ENCODE measurements at regions not wholly inside any gene's neighbourhood (a gene's known extent, or its start where the extent isn't known, plus 50 kb on each side); places are given as distances from the start of the nearest gene placed in this dataset.
"Not testable (repeated sequence)": the region's sequence is repeated elsewhere in the genome, so short reads cannot be mapped to it uniquely, and the experiment has no call there.

DNA sequence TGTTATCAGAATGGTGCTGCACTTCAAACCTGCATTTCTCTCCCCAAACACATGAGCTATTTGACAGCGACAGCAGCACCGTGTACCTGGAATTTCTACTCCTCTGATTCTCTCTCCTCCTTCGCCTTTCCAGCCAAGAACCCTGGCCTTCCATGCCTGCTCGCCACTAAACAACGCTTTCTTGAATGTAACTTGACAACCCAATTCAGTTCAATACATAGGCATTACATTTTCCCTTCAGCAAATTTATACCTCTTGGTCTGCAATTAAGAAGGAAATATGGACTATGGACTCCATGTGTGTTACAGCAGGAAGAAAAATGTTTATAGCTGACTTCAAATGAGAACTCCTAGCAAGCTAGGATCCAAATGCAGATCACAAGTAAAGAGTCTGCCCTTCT lies 162.6 kb upstream of the AUTS2 start:
- DNase-seq: no peak

DNA sequence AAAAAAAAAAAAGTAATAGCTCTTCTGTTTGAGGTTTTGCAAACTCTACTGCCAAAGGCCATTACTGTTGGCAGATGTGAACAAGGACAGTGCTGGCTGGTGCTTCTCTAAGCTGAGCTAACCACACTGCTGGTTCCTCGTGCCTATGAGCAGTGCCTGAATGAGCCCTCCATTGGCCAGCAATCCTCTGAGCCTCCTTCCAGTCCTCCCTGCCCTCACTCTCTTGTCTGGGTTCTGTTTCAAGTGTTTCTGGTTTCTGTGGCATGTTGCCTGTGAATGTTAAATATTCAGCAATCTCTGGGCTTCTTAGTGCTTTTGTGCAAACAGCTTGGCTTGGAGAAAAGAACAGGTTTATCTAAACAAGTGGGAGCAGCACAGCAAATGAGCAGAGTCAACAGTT lies 161.3 kb upstream of the AUTS2 start:
- DNase-seq: no peak

DNA sequence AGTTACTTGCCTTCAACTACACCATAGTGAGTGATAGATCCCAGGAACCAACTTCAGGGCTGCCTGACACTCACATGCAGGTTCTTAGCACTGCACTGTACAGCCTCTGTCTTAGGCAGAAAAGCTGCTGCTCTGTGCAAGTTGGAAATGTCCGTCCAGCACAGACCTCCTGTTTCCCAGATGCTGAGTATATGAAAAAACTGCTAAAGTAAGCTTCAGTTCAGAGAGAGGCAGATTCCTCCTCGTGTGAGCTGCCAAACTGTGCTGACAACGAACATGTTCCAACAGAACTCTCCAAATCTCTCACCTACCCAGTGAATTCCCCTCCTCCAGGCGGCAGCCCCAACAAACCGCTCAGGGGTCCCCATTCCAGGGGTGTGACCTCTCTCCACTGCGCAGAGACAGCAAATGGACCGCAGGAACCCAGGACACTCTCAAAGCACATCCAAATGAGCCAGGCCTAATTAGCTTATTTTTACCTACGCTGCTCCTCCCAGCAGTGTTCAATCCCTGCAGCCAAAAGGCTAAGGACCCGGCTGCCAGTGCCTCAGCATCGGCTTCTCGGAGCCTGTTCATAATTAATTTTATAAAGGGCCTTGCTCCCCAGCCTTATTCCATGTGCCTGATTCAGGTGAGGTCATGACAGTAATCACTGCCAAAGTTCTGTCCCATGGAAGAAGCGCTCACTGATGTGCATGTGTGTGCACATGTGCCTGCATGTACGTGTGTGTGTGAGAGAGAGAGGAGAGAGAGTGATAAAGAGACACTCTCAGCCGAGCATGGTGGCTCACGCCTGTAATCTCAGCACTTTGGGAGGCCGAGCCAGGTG lies 159.5 kb upstream of the AUTS2 start:
- no peak for DNase-seq

DNA sequence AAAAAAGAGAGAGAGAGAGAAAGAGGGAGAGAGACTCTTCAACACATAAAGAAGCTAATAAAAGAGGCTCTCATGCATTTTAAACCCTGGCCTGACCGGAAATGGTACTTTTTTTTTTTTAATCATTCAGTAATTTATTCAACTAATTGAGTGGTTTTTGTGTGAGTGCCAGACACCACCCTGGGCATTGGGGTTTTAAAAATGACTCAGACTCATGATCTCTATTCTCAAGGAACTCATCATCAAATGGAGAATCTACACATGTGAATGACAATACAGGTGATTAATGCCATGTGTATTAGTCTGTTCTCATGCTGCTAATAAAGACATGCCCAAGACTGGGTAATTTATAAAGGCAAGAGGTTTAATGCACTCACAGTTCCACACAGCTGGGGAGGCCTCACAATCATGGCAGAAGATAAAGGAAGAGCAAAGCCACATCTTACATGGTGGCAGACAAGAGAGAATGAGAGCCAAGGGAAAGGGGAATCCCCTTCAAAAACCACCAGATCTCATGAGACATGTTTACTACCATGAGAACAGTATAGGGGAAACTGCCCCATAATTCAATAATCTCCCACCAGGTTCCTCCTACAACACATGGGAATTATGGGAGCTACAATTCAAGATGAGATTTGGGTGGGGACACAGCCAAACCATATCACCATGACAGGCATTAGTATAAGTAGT lies 158.5 kb upstream of the AUTS2 start:
- DNase-seq: no peak

DNA sequence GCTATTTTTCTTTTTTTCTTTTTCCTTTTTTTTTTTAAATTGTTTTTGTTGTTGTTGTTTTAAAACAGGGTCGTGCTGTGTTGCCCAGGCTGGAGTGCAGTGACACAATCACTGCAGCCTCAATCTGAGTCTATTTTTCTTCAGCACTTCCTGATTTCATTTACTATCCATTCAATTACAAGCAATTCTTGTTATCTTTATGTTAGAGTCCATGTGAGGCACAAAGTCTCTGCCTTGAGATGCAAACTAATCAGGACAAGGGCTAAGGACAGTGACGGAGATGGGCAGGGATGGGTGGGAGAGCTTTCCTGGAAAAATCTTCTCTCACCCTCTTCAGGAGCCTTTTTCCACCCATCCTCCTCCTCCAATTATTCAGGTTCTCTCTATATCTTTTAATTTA lies 157.3 kb upstream of the AUTS2 start:
- DNase-seq: no peak

DNA sequence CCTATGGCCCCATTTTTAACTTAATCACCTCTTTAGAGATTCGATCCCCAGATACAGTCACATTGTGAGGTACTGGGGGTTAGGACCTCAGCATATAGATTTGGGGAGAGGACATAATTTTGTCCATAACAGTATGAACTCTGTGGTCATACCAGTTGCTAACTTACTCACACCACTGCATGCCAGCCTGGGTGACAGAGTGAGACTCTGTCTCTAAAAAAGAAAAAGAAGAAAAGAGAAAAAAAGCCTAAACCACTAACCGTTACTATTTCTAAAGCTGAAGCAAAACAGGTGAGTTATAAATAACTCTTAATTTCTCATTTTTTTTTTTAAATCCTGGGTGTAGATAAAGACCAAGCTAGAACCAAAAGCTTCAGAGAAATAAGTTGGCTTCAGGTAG lies 155.1 kb upstream of the AUTS2 start:
- DNase-seq: no peak

DNA sequence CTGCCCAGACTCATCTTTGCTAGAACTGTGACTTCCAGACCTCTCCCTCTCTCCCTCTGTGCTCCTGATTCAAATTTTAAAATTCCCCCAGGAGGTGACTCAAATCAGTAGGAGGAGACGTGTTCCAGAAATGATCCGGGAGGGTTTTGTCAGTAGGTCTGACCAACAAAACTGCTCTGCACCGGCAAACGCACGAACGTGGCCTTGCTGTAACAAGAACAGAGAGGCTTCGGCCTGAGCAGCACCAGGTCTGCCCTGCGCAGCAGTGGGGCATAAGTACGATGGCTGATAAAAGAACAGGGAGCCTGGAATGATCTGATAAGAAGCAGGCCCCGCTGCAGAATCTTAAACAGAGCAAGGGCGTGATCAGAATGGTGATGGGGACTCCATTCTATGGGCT lies 152.7 kb upstream of the AUTS2 start:
- DNase-seq: no peak

DNA sequence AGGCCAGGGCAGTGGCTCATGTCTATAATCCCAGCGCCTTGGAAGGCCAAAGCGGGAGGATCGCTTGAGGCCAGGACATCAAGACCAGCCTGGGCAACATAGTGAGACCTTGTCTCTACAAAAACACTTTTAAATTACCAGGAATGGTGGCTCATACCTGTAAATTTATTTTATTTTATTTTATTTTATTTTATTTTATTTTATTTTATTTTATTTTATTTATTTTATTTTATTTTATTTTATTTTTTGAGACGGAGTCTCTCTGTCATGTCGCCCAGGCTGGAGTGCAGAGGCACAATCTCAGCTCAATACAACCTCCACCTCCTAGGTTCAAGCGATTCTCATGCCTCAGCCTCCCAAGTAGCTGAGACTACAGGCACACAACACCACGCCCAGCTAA lies 152.1 kb upstream of the AUTS2 start:
- DNase-seq: not testable (repeated sequence)

DNA sequence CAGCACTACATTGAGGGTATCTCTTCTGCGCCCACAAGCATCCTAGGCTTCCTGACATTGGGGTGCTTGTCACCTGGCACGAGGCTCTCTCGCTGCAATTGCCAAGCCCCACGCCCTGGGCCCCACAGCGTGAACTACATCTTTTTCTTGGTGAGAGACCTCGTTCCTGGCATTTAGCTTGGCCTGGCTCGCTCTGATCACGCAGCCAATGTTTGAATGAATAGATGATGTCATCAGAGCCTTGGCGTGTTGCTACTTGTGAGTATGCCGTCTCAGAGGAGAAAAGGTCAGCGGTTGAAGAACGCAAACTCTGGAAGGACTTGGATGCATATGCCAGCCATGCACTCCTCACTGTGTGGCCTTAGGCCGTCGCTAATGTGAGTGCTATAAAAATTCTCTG lies 150.2 kb upstream of the AUTS2 start:
- DNase-seq: no peak

DNA sequence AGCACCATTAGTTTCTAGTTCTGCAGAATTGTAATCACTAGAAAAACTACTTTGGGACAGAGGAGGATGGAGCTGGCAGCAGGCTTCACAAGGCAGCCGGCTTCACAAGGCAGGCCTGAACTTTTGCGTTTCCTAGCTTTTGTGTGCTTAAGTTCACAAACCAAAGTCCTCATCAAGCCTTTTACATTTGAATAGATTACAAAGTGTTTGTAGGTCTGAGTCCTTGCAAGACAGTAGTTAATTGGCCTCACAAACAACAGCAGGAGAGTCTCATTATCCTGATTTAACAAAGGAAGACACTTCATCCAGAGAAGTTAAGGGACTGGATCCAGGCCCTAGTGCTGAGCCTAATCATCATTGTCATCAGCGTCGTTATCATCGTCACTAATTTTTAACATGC lies 147.8 kb upstream of the AUTS2 start:
- no peak for DNase-seq

DNA sequence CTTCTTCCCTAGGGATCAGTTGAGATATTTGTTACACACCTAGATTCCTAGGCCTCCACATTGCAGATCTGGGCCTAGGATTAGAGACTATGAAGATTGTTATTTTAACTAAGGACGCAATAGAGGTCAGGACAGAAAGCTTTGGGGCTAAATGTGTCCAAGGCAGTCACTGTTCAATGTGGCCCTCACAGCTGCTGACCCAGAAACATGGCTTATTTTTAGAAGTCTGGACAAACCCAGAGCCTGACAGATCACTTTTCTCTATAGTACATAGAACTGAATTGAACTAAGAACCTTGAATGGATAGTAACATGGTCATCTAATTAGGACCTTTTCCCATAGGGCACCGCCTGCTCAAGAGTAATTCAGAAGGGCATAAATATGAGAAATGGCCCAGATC lies 146.6 kb upstream of the AUTS2 start:
- DNase-seq: no peak

DNA sequence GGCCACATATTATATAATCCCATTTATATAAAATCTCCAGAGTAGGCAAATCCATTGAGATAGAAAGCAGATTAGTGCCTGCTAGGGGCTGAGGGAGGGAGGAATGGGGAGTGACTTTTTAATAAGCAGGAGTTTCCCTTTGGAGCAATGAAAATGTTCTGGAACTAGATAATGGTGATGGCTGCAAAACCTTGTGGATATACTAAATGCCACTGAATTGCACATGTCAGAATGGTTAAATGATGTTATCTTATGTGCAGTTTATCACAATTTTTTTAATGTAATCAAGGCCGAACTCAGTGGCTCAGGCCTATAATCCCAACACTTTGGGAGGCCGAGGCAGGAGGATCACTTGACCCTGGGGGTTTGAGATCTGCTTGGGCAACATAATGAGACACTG lies 145.5 kb upstream of the AUTS2 start:
- no peak for DNase-seq

DNA sequence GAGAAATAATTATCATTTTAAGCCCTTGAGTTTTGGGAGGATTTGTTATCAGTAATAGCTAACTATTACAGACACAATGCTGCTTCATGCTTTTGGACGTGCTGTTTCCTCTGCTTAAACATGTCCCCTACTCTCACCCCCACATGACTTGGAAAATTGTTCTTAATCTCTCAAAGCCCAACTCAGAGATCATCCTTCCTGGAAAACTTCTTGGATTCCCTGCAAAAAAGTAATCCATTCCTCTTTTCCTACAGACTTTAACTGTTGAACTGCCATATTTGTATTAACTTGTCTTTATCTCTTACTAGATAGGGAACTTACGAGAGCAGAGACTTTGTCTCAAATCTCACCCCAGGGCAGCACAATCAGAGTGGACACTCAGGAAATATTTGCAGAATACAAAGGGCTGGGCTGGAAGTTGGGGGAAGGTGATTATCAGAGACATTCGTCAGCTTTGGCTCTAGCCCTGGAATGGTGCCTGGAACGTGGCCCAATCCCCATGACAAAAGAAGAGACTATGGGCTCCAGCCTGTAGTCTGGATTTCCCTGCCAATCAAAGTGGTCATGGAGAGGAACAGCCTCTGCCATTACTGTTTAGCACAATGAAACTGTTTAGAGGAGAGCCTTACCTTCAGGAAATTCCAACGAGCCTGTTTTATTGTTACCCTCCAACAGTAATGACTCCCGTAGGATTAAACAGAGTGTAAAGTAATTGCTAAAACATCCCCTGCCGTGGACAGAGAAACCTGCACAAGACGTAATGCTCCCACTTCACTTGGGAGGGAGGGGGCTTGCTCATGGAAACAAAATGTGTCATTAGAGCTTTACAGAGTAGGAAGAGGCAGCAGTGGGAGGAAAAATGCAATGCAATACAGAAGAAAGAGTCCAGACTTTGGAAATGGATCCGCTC lies 140.4 kb upstream of the AUTS2 start:
- DNase-seq: no peak

DNA sequence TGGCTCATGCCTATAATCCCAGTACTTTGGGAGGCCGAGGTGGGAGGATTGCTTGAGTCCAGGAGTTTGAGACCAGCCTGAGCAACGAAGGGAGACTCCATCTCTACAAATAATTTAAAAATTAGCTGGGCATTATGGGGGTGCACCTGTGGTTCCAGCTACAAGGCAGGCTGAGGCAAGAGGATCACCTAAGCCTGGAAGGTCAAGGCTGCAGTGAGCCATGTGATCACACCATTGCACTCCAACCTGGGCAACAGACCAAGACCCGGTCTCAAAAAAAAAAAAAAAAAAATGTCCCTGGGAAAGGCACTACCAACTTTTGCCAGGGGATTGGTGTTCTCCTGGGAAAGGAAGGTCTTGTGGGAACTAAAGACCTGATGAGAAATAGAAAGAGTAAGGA lies 134.2 kb upstream of the AUTS2 start:
- no peak for DNase-seq

DNA sequence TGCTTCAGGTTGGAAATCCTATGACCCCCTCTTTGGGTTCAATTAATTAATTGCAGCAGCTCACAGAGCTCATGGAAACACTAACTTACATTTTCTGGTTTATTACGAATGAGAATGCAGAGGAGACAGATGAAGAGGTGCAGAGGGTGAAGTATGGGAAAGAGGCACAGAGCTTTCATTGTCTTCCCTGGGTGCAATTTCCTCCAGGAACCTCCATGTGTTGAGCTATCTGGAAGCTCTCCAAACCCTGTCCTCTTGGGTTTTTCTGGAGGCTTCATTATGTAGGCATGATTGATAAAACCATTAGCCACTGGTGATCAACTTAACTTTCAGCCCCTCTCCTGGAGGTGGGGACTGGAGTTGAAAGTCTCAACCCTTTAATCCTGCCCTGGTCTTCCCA lies 133.0 kb upstream of the AUTS2 start:
- DNase-seq: no peak

DNA sequence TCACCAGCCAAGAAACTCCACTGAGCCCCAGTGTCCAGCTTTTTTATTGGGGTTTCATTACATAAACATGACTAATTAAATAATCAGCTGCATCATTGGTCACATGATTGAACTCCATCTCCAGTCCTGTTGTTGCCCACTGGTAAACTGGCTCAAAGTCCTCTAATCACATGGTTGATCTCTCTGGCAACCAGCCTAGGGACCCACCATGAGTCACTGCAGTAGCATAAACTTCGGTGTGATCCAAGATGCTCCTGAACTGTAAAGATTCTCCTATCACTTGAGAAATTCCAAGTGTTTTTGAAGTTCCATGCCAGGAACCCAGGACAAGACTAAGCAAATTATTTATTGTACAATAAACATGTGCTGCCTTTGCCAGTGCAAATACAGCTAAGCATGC lies 130.4 kb upstream of the AUTS2 start:
- no peak for DNase-seq

DNA sequence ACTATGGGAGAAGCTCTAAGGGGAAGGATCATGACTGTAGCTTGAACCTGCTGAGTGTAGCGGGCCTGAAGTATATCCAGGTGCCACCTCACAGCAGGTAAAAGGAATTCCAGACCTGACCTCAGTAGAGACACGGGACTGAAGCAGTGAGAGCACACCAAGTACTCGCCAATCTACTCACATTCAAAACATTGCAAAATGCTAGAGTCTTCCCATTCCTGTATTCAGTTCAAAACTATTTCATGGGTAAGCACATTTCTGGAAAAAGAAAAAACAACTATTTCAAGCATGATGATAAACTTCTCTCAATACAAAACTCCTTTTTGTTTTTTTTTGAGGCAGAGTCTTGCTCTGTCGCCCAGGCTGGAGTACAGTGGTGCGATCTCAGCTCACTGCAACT lies 121.9 kb upstream of the AUTS2 start:
- no peak for DNase-seq

DNA sequence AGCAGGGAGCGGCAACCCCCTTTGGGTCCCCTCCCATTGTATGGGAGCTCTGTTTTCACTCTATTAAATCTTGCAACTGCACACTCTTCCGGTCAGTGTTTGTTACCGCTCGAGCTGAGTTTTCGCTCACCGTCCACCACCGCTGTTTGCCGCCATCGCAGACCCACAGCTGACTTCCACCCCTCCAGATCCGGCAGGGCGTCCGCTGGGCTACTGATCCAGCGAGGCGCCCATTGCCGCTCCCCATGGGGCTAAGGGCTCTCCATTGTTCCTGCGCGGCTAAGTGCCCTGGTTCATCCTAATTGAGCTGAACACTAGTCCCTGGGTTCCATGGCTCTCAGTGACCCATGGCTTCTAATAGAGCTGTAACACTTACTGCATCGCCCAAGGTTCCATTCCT lies 115.6 kb upstream of the AUTS2 start:
- no peak for DNase-seq

DNA sequence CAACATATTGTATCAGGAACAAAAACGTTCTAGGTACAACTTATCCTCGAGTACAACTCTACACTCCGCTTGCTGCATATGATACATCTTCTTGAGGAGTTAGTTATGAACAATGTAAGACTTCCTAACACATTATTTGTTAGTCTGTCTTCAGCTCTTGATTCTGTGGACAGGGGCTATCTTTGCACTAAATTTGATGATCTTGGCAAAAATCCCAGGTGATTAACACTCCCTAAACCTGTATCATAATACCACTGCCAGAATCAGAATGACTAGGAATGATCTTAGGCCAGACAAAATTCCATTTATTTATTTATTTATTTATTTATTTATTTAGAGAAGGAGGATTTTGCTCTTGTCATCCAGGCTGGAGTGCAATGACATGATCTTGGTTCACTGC lies 108.7 kb upstream of the AUTS2 start:
- no peak for DNase-seq

DNA sequence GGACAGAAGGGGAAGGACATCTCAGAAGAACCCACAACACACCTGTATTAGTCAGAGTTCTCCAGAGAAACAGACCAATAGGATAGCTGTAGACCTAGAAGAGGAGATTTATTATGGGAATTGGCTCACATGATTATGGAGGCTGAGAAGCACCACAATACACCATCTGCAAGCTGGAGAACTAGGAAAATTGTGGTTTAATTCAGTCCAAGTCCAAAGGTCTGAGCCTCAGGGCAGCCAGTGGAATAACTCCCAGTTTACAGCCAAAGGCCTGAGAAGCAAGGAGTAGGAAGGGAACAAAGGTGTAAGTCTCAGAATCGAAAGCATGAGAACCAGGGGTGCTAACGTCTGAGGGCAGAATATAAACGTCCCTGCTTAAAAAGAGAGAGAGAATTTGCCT lies 99.6 kb upstream of the AUTS2 start:
- no peak for DNase-seq

DNA sequence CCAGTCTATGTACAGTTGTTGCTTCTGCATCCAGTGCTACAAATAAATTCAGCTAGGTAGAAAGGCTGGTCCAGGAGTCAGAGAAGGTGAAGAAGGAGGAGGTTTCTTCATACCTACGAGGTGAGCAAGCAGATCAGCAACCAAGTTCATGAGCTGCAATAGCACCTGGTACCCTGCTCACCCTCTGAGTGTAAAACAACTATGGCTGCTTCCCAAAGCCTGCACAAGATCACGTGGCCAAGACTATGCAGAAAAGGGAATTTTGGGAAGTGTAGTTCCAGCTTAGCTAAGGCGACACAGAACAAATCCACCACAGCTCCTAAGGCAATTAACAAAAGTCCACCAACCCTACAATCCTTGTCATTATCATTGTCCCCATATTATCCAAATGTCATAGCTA lies 95.9 kb upstream of the AUTS2 start:
- no peak for DNase-seq

DNA sequence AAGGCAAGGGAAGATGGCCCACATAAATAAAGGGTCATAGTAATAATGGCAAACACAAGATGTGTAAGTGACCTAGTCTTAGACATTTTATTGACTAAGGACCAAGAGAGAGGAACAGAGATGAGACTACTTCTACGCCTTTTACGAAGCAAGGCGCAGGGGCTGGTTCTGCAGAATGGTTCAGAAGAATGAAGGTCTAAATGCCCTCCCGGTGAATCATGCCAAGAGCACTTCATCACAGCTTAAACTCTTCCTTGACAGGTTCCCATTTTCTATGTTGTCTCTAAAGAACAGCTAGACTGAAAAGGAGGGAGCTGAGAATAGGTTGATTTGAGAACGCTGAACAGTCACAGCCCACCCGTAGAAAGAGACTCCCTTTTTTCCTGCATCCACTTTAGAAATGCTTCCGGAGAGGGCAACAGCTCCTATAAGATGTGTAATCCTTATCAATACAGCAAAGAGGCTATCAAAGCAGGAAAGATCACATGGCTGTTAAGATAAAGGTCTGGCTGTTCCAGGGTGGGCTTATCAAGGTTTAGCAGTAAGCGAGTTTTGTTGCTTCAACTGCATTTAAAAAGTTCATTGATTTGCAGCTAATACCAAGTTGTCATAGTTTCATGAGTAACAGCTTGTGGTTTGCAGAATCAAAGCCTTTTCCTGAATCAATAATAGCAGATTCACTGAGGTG lies 93.4 kb upstream of the AUTS2 start:
- DNase-seq: no peak

DNA sequence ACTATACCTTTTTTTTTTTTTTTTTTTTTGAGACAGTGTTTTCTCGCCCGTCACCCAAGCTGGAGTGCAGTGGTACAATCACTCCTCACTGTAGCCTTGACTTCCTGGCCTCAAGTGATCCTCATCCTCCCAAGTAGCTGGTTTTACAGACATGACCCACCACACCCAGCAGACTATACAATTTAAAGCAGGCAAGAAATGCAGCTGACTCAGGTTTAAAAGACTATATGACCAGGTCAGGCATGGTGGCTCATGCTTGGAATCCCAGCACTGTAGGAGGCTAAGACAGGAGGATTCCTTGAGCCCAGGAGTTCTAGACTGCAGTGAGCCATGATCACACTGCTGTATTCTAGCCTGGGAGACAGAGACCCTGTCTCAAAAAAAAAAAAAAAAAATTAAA lies 89.5 kb upstream of the AUTS2 start:
- DNase-seq: no peak

All from NCI-H187 treated with DMSO at 0.1 percent for 48 hours (cell line).